IPS DF 6.9 (cell line): ENCODE measurements at regions not wholly inside any gene's neighbourhood (a gene's known extent, or its start where the extent isn't known, plus 50 kb on each side); places are given as distances from the start of the nearest gene placed in this dataset.
A peak's percentile ranks its signal among the peaks of the same experiment; 100 is the strongest.

Experiments used
- DNase-seq: peaks from one replicate; pipeline ENCODE4 v3.0.0-alpha.2; 2013; ENCODE audit warnings: low read depth, low spot score
- H3K27ac ChIP-seq: one replicate; pipeline ENCODE4 v1.5.1; 2013; ENCODE audit warnings: low read length, control low read depth
- H3K27me3 ChIP-seq: 2 replicates; pipeline ENCODE4 v1.6.1; 2013; ENCODE audit warnings: mild to moderate bottlenecking, low read length; ENCODE audit not compliant: control insufficient read depth, insufficient read depth
- H3K36me3 ChIP-seq: 2 replicates; pipeline ENCODE4 v1.6.1; 2013; ENCODE audit warnings: low read length; ENCODE audit not compliant: control insufficient read depth, insufficient read depth
- H3K4me1 ChIP-seq: 2 replicates; pipeline ENCODE4 v1.6.1; 2013; ENCODE audit warnings: low read length; ENCODE audit not compliant: control insufficient read depth, insufficient read depth
- H3K4me3 ChIP-seq: 2 replicates; pipeline ENCODE4 v1.5.1; 2013; ENCODE audit warnings: mild to moderate bottlenecking, low read length
- H3K9me3 ChIP-seq: 2 replicates; pipeline ENCODE4 v1.6.1; 2013; ENCODE audit warnings: low read length, inconsistent platforms; ENCODE audit not compliant: control insufficient read depth, insufficient read depth
- WGBS: extraction: QIAGEN DNeasy Blood & Tissue Kit; methylation state at CpG from one replicate; pipeline ENCODE4 v1.1.7; 2013; ENCODE audit warnings: mixed read lengths, missing lambda C conversion rate; ENCODE audit not compliant: insufficient read length, insufficient coverage; 5-methylcytosine and 5-hydroxymethylcytosine counted together

DNA sequence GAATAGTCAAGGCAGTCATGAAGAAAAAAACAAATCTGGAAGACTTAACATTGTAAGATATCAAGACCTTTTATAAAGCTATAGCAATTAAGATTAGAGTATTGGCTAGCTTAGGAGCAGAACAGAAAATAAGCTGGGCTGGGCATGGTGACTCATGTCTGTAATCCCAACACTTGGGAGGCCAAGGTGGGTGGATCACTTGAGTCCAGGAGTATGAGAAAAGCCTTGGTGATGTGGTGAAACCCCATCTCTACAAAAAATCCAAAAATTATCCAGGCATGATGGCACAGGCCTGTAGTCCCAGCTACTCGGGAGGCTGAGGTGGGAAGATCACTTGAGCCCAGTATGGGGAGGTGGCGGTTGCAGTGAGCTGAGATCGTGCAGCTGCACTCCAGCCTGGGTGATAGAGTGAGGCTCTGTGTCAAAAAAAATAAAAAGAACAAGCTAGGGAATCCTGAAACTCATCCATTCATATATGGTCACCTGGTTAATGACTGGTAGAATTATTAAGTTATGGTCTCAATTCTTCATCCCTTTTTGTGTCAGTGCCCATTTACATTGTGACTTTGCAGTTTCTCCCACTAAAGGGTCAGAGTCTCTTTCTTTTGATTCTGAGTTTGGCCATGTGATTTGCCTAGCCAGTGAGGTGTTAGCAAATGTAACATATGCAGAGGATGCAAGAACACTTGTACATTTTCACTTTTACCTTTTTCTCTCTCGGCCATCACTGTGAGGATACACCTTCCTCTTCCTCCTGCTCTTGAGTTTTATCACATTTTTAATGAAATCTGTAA is 144.6 kb upstream of the SGCD start:
- no peaks in the 10 kb centered on the region for H3K9me3 ChIP-seq
- no peaks in the 10 kb centered on the region for H3K4me1 ChIP-seq
- no peak for DNase-seq
- H3K27me3 ChIP-seq, result no peaks in the 10 kb centered on the region
- no peak overlapping the region for H3K27ac ChIP-seq
- no CpG with 5 or more reads among the region's 4 CpGs for WGBS
- H3K36me3 ChIP-seq, result no peaks in the 10 kb centered on the region
- no peak overlapping the region for H3K4me3 ChIP-seq

DNA sequence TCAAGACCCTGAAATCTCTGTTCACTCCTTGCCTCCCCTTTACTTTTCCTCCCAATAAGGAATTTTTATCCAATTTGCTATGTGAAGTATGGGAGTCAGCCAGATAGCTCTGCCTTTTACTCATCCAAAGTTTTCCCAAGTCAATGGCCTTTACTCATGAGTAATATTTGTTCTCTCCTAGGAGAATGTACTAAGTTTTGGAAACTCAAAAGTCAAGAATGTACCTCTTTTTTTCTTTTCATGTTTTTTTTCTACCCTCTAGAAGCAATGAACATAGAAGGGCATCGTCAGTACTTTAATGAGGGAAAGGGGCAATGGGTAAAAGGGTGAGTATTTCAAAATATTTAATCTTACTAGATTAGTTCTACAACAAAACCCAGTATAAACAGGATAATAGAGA is 140.2 kb upstream of the SGCD start:
- Histone ChIP-seq H3K27me3 (no peaks in the 10 kb centered on the region), H3K9me3 (no peaks in the 10 kb centered on the region), H3K36me3 (no peaks in the 10 kb centered on the region), H3K4me3 (no peak overlapping the region), H3K4me1 (no peaks in the 10 kb centered on the region), H3K27ac (no peak overlapping the region)
- no peak for DNase-seq
- no CpG with 5 or more reads among the region's 1 CpG for WGBS

DNA sequence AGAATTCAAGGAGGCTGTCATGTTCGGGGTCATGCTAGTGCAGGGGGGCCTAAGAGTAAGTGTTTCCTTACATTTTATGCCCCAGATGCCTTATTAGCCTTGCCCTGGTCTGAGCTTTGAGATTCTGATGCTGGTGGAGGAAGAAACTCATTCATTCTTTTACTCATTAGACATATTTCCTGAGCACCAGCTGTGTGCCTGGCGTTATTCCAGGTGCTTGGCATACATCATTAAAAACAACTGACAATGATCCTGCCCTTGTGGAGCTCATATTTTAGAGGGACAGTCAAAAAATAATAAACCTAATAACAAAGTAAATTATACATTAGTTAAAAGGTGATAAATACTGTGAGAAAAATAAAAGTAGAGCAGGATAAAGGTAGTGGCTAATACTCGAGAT is 138.9 kb upstream of the SGCD start:
- Histone ChIP-seq H3K27me3 (no peaks in the 10 kb centered on the region), H3K9me3 (no peaks in the 10 kb centered on the region), H3K4me3 (no peak overlapping the region), H3K27ac (no peak overlapping the region), H3K4me1 (no peaks in the 10 kb centered on the region), H3K36me3 (no peaks in the 10 kb centered on the region)
- DNase-seq, result no peak
- WGBS, result no CpG with 5 or more reads among the region's 3 CpGs

DNA sequence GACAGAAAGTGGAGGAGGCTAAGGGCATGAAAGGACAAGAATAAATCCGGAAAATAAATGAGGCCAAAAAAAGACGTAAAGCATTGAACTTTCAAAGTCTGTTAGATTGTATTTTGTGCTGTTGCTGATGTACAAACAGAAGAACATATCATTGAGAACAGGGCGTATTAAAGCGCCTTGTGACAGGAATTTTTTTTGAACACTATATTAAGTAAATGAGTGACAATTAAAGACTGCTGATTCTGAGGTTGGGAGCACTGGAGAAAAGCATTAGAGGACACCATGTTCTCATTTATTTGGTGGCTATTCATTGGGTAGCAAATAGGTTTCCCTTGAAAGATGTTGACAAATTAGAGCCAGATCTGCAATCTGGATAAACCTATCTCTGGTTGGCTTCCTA is 137.3 kb upstream of the SGCD start:
- Histone ChIP-seq H3K4me1 (no peaks in the 10 kb centered on the region), H3K36me3 (no peaks in the 10 kb centered on the region), H3K27ac (no peak overlapping the region), H3K27me3 (no peaks in the 10 kb centered on the region), H3K4me3 (no peak overlapping the region), H3K9me3 (no peaks in the 10 kb centered on the region)
- no peak for DNase-seq
- WGBS, result no CpG with 5 or more reads among the region's 4 CpGs

DNA sequence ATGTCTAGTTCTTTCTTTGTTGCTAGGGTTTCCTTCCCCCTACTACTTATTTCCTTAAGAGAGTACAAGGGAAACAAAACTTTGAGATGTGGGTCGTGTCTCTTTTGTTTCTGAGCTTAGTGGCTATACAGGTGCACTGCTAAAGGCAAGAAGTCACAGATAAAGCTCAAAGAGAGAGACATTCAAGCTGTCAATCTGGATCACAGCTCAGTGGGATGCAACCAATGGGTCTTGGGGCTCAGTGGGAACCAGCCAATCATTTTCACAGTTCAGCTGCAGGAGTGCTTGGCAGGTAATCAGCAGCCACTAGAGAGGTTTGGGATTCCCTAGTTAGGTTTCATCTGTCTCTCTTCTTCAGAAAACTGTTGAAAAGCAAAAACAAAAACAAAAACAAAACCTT is 135.4 kb upstream of the SGCD start:
- Histone ChIP-seq H3K4me1 (no peaks in the 10 kb centered on the region), H3K27me3 (no peaks in the 10 kb centered on the region), H3K9me3 (no peaks in the 10 kb centered on the region), H3K27ac (no peak overlapping the region), H3K36me3 (no peaks in the 10 kb centered on the region), H3K4me3 (no peak overlapping the region)
- DNase-seq, result no peak
- no CpG with 5 or more reads among the region's 1 CpG for WGBS

DNA sequence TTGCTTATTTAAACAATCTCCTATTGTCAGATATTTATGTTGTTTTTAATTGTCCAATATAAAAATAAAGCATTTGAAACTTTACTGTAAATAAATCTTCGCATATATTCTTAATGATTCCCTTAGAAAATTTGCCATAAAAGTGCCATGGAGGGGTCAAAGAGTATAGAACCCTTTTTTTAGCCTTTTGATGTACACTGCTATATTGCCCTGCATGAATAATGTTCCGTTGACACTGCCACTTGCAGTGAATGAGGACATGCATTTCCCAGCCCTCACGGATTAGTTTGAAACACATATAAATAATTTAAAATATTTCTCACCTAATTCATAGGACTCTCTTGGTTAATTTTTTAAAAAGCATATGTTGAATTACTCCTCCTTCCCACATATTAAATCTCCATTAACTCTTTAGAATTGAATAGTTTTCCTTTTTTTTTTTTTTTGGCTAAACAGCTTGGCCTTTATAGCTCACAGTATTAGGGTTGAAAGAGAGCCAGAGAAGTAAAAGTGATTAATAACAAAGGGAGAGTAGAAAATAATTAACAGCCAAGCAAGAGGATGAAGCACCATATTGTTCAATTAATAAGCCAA is 129.8 kb upstream of the SGCD start:
- no peaks in the 10 kb centered on the region for H3K4me1 ChIP-seq
- H3K4me3 ChIP-seq, result no peak overlapping the region
- no CpG with 5 or more reads among the region's 3 CpGs for WGBS
- no peak for DNase-seq
- H3K27me3 ChIP-seq, result no peaks in the 10 kb centered on the region
- H3K36me3 ChIP-seq, result no peaks in the 10 kb centered on the region
- H3K27ac ChIP-seq, result no peak overlapping the region
- H3K9me3 ChIP-seq, result no peaks in the 10 kb centered on the region

DNA sequence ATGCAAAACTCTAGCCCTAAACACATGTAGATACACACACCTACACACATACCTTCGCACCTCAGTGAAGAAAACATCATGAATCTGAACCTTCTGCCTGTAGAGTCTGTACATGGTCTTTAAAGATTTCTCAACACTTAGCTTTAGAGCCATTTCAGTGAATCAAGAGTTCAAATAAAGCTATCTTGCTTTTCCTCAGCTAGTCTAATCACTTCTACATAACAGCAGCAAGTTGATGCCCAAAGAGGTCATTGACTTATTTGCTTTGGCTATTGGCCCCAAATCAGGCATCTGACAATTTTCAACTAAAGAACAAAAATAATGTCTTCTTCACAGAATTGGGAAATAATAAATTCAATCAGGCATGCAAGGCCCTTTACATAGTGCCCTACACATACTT is 127.9 kb upstream of the SGCD start:
- Histone ChIP-seq H3K27ac (no peak overlapping the region), H3K36me3 (no peaks in the 10 kb centered on the region), H3K27me3 (no peaks in the 10 kb centered on the region), H3K4me1 (no peaks in the 10 kb centered on the region), H3K9me3 (no peaks in the 10 kb centered on the region), H3K4me3 (no peak overlapping the region)
- WGBS, result no CpG with 5 or more reads among the region's 1 CpG
- no peak for DNase-seq

DNA sequence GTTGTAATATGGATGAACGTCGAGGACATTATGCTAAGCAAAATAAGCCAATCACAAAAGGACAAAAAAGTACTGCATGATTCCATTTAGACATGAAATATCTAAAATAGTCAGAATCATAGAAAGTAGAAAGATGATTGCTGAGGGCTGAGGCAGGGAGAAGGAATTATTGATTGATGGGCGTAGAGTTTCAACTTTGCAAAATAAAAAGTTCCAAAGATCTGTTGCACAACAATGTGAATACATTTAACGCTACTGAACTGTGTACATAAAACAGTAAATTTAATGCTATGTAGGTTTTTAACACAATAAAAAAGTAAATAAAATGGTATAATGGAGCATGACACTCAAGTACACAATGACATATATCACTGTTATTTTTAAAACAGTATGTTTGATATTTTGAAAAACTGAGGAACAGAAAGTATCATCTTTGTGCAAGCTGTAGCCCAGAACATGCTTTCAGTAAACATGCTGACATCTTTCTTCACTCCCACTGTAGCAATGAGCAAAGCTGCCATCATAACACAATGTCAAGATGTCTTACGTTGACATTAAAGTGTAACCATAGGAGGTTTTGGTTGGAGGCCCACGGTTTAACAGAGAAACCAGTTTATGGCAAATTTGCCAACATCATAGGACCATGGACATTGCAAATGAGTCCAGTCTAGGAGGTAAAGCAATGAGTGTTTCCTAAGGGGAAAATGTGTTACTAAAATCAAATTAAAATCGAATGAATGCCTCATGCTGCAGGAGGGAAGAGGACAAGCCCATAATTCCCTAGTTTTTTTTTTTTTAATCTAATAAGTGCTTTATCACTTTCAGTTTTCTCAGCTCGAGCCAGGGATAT is 125.8 kb upstream of the SGCD start:
- no peaks in the 10 kb centered on the region for H3K27me3 ChIP-seq
- H3K4me1 ChIP-seq, result no peaks in the 10 kb centered on the region
- WGBS, result no CpG with 5 or more reads among the region's 8 CpGs
- H3K9me3 ChIP-seq, result no peaks in the 10 kb centered on the region
- H3K36me3 ChIP-seq, result no peaks in the 10 kb centered on the region
- no peak overlapping the region for H3K27ac ChIP-seq
- DNase-seq, result no peak
- H3K4me3 ChIP-seq, result no peak overlapping the region

DNA sequence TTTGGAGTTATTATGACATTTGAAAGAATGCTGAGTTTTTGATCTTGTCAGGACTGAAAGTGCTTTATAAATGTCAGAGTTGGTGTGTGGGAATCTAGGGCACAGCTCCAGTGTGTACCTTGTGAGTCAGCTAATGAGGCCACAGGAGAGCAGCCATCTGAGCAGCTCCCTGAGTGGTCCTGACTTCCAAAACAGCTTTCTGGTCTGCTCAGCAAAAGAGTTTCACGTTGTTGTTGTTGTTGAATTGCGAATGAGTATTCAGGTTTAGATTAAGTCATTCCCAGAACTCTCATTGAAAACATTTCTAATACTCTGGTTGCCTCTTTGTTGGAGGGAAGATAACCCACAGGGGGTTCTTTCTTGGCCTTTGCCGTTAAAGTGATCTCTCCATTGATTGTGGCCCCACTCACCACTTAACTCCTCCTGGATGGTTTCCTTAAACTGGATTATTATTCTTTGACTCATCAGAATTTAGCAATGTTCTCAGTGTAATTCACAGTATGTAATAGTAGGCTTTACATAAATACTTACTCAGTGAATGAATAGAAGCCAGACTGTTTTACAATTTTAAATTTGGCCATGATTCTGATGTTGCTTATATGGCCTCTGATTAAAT is 125.1 kb upstream of the SGCD start:
- DNase-seq, result no peak
- no CpG with 5 or more reads among the region's 3 CpGs for WGBS

DNA sequence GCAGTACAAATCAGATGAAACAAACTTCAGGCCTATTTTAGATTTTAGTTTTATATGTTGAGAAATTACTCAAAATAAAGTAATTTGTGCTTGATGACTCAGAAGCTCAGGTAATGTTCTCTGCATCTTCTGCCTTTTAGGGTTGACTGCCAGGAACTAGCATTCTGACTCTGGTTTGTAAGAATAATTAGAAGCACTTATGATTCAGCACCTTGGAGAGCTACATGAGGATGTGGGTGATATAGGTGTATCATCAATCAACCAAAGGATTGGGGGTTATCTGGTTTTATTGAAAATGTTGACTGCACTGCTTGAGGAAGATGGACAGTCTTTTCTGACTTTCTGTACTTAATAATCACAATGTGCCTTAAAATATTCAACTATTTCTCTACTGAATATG is 118.7 kb upstream of the SGCD start:
- no peak overlapping the region for H3K27ac ChIP-seq
- H3K9me3 ChIP-seq, result no peaks in the 10 kb centered on the region
- no peaks in the 10 kb centered on the region for H3K36me3 ChIP-seq
- no peaks in the 10 kb centered on the region for H3K4me1 ChIP-seq
- no peaks in the 10 kb centered on the region for H3K27me3 ChIP-seq
- H3K4me3 ChIP-seq, result no peak overlapping the region
- peak; percentile 22 for DNase-seq

More for the DNA sequence above, 125.1 kb upstream of the SGCD start:
- Histone ChIP-seq H3K27me3 (no peaks in the 10 kb centered on the region), H3K27ac (no peak overlapping the region), H3K4me3 (no peak overlapping the region), H3K36me3 (no peaks in the 10 kb centered on the region), H3K9me3 (no peaks in the 10 kb centered on the region), H3K4me1 (no peaks in the 10 kb centered on the region)
